ENCODE measurements at regions not wholly inside any gene's neighbourhood (a gene's known extent, or its start where the extent isn't known, plus 50 kb on each side); places are given as distances from the start of the nearest gene placed in this dataset.

GRCh38 chr20:54343099-54343498, 132.3 kb upstream of the DOK5 start:
- Mint-ChIP-seq H3K36me3 (ENCODE audit: insufficient read depth, unreplicated experiment) (peaks cover 12% of the 10 kb centered on the region), H3K27ac (ENCODE audit: unreplicated experiment) (no peak overlapping the region), H3K9me3 (ENCODE audit: low read depth, unreplicated experiment) (no peaks in the 10 kb centered on the region), H3K4me1 (ENCODE audit: low read depth, unreplicated experiment) (peaks cover 66% of the 10 kb centered on the region), H3K4me3 (ENCODE audit: low read depth, unreplicated experiment) (no peak overlapping the region), H3K27me3 (ENCODE audit: unreplicated experiment) (no peaks in the 10 kb centered on the region)
- DNase-seq, result no peak
- BruUV-seq (replicated peaks), result no TSS peak
- TF ChIP-seq CTCF (IDR thresholded peaks at IDR 0.05; ENCODE audit: unreplicated experiment), result no peak
- intact Hi-C loops (cut with micrococcal nuclease; ENCODE audit: unreplicated experiment), result loop anchor here (5.0 to 10.0 kb wide), 2 partner anchors 121 to 238 kb away; no protein-coding TSS in a partner anchor
- CTCF ChIA-PET, result no interaction called here

- intact Hi-C loops (cut with micrococcal nuclease; ENCODE audit: unreplicated experiment), result loop anchor here (2.0 to 10.0 kb wide), 3 partner anchors 121 to 303 kb away; no protein-coding TSS in a partner anchor
- H3K9me3 Mint-ChIP-seq (ENCODE audit: low read depth, unreplicated experiment), result peaks cover 3% of the 10 kb centered on the region
- H3K36me3 Mint-ChIP-seq (ENCODE audit: insufficient read depth, unreplicated experiment), result peaks cover 12% of the 10 kb centered on the region
- no TSS peak for BruUV-seq (replicated peaks)
- peaks cover 72% of the 10 kb centered on the region for H3K4me1 Mint-ChIP-seq (ENCODE audit: low read depth, unreplicated experiment)
- DNase-seq, result no peak
- H3K27me3 Mint-ChIP-seq (ENCODE audit: unreplicated experiment), result no peaks in the 10 kb centered on the region
- H3K4me3 Mint-ChIP-seq (ENCODE audit: low read depth, unreplicated experiment), result no peak overlapping the region
- H3K27ac Mint-ChIP-seq (ENCODE audit: unreplicated experiment), result no peak overlapping the region
- CTCF ChIA-PET, result no interaction called here
- no peak for TF ChIP-seq CTCF (IDR thresholded peaks at IDR 0.05; ENCODE audit: unreplicated experiment)
Measured at GRCh38 chr20:54343634-54344033, 131.8 kb upstream of the DOK5 start.

- H3K27ac Mint-ChIP-seq (ENCODE audit: unreplicated experiment), result peak overlapping the region; percentile 55
- H3K4me3 Mint-ChIP-seq (ENCODE audit: low read depth, unreplicated experiment), result peak overlapping the region; percentile 9
- no TSS peak for BruUV-seq (replicated peaks)
- no peak for DNase-seq
- no peaks in the 10 kb centered on the region for H3K27me3 Mint-ChIP-seq (ENCODE audit: unreplicated experiment)
- peaks cover 12% of the 10 kb centered on the region for H3K36me3 Mint-ChIP-seq (ENCODE audit: insufficient read depth, unreplicated experiment)
- H3K9me3 Mint-ChIP-seq (ENCODE audit: low read depth, unreplicated experiment), result peaks cover 6% of the 10 kb centered on the region
- intact Hi-C loops (cut with micrococcal nuclease; ENCODE audit: unreplicated experiment), result loop anchor here (2.0 to 10.0 kb wide), 4 partner anchors 78 to 302 kb away; no protein-coding TSS in a partner anchor
- no peak for TF ChIP-seq CTCF (IDR thresholded peaks at IDR 0.05; ENCODE audit: unreplicated experiment)
- CTCF ChIA-PET, result interaction anchor here (0.6 kb wide), 1 partner anchor 10 kb away, joined by 3 read pairs; no protein-coding TSS in a partner anchor
- H3K4me1 Mint-ChIP-seq (ENCODE audit: low read depth, unreplicated experiment), result peaks cover 69% of the 10 kb centered on the region
Measured at GRCh38 chr20:54344832-54345231, 130.6 kb upstream of the DOK5 start.

- CTCF ChIA-PET, result interaction anchor here (0.6 kb wide), 1 partner anchor 10 kb away, joined by 3 read pairs; no protein-coding TSS in a partner anchor
- TF ChIP-seq CTCF (IDR thresholded peaks at IDR 0.05; ENCODE audit: unreplicated experiment), result no peak
- intact Hi-C loops (cut with micrococcal nuclease; ENCODE audit: unreplicated experiment), result loop anchor here (2.0 to 10.0 kb wide), 3 partner anchors 78 to 301 kb away; no protein-coding TSS in a partner anchor
- Mint-ChIP-seq H3K27ac (ENCODE audit: unreplicated experiment) (peak overlapping the region; percentile 55), H3K9me3 (ENCODE audit: low read depth, unreplicated experiment) (peaks cover 6% of the 10 kb centered on the region), H3K36me3 (ENCODE audit: insufficient read depth, unreplicated experiment) (peaks cover 12% of the 10 kb centered on the region), H3K4me3 (ENCODE audit: low read depth, unreplicated experiment) (peak overlapping the region; percentile 9), H3K27me3 (ENCODE audit: unreplicated experiment) (no peaks in the 10 kb centered on the region), H3K4me1 (ENCODE audit: low read depth, unreplicated experiment) (peaks cover 65% of the 10 kb centered on the region)
- BruUV-seq (replicated peaks), result no TSS peak
- DNase-seq, result peak; percentile 16
Measured at GRCh38 chr20:54345301-54345724, 130.1 kb upstream of the DOK5 start.
